Fibroblast of peridontal ligament (primary cell): ENCODE measurements at regions not wholly inside any gene's neighbourhood (a gene's known extent, or its start where the extent isn't known, plus 50 kb on each side); places are given as distances from the start of the nearest gene placed in this dataset.
"Not testable (repeated sequence)": the region's sequence is repeated elsewhere in the genome, so short reads cannot be mapped to it uniquely, and the experiment has no call there.

Experiments used
- DNase-seq: peaks from one replicate; pipeline ENCODE4 v3.0.0-alpha.2; 2010; ENCODE audit errors: extremely low read depth

- no peak for DNase-seq
Measured at GRCh38 chr19:33866696-33867095, 70.0 kb downstream of the KCTD15 start.

GRCh38 chr19:33868076-33868735 is 71.5 kb downstream of the KCTD15 start:
- DNase-seq, result peak; percentile 24

GRCh38 chr19:33868788-33869412 is 72.2 kb downstream of the KCTD15 start:
- peak; percentile 46 for DNase-seq

- not testable (repeated sequence) for DNase-seq
Measured at GRCh38 chr19:33870298-33870932, 73.7 kb downstream of the KCTD15 start.

DNA sequence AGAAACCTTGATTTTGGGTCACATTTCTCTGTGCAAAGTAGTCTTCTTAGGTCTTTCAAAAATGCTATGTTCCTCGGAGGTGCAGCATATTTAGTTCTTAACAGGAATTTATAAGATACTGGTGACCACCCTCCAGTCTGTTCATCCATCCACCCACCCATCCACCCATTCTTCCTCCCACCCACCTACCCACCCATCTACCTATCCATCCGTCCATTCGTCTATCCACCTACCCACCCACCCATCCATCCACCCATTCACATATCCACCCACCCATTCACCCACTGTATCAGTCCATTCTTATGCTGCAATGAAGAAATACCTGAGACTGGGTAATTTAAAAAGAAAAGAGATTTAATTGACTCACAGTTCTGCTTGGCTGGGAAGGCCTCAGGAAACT is 74.9 kb downstream of the KCTD15 start:
- DNase-seq, result no peak

GRCh38 chr19:33872445-33873320 is 76.0 kb downstream of the KCTD15 start:
- DNase-seq, result no peak

GRCh38 chr19:33875071-33875470 is 78.4 kb downstream of the KCTD15 start:
- DNase-seq, result no peak

GRCh38 chr19:33876192-33876591 is 79.5 kb downstream of the KCTD15 start:
- no peak for DNase-seq

DNA sequence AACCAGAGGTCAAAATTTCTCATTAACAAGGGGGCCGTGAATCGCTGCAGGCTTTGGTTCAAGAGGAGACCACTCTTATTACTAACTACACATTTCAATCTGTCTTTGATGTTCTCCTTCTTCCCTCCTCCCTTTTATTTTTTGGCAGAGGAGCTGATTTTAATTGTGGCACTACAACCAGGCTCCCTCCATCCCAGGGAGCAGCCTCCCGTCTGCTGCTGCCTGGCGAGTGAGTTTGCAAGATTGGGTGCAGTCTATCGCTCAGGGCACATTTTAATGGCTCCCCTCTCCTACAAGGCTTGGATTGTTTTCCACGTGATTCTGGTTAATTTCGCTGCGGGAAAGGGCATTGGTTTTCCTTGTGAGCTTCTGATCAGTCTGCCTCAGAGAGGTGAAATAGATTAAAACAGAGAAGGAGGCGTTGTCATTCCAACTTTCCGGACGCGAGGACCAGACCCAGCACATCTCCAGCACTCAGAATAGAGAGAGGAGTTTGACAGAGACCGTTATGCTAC is 81.4 kb downstream of the KCTD15 start:
- no peak for DNase-seq

GRCh38 chr19:33878910-33879810 is 82.5 kb downstream of the KCTD15 start:
- no peak for DNase-seq

- no peak for DNase-seq
Measured at GRCh38 chr19:33879818-33880575, 83.3 kb downstream of the KCTD15 start.

- no peak for DNase-seq
Measured at GRCh38 chr19:33883859-33884519, 87.3 kb downstream of the KCTD15 start.

- no peak for DNase-seq
Measured at GRCh38 chr19:33885236-33885635, 88.6 kb downstream of the KCTD15 start.

DNA sequence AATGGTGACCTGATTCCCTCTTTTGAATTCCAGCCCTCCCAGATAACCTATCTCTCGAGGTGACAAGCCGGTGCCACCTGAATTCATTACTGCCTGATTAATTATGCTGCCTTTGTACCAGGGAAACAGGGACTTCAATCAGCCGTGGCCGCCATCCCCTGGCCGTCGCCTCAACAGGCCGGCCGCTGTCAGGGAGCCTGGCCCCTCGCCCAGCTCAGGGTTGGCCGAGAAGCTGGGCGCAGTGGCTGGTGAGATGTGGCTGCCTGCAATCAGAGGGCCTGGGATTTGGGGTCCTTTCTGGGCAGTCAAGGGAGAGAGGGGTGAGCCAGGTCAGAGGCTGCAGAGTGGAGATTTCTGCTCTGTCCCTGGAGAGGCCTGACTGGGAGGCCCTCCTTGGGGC is 91.2 kb downstream of the KCTD15 start:
- no peak for DNase-seq

DNA sequence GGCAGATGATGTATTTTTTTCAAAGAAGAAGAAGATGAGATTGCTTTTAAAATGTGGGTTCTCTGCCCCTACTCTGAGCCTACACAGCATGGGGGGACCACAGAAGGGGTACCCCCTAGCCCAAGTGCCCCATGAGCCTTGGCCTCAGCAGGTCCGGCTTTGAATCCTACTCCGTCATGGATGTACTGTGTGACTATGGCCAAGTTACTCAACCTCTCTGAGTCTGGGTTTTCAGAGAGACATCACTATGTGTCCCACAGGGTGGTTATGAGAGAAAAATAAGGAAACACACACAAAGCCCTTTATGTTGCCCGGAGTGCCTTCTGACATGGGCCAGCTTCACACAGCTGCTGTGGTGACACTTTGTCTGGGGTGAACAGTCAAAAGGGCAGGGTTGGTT is 92.0 kb downstream of the KCTD15 start:
- DNase-seq, result no peak

- no peak for DNase-seq
Measured at GRCh38 chr19:33890569-33890968, 93.9 kb downstream of the KCTD15 start.

DNA sequence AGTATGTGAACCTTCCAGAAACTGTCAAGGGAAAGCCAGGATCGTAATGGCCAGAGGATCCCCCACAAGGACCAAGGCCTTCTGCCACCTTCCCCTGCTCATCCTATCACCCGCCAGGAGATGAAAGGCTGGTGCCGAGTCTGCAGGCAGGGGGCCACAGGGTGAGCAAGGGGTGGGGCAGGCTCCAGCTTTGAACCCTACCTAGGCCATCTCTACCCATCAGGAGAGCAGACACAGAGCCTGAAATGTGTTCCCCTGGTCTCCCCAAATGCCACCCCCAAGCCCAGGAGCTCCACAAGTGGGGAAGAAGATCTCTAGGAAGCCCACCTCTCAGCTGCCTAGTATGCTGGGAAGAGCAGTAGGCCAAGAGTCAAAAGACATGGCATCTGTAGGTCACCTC is 95.1 kb downstream of the KCTD15 start:
- DNase-seq, result no peak

DNA sequence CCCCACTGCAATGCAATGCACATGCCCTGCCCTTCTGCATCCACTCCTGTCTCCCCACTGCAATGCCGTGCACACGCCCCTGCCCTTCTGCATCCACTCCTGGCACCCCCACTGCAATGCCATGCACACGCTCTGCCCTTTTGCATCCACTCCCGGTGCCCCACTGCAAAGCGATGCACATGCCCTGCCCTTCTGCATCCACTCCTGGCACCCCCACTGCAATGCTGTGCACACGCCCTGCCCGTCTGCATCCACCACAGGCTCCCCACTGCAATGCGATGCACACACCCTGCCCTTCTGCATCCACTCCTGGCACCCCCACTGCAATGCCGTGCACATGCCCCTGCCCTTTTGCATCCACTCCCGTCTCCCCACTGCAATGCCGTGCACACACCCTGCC is 98.1 kb downstream of the KCTD15 start:
- DNase-seq, result no peak

- DNase-seq, result no peak
Measured at GRCh38 chr19:33895366-33895765, 98.7 kb downstream of the KCTD15 start.
